Pancreas (tissue), 10 donors: ENCODE measurements at regions not wholly inside any gene's neighbourhood (a gene's known extent, or its start where the extent isn't known, plus 50 kb on each side); places are given as distances from the start of the nearest gene placed in this dataset.

Experiments used
- ATAC-seq, 4 donors: fragments of 200-7000 bp; cut with Tn5 transposase; one replicate each; pipeline versions ENCODE4 v1.8.0 to v1.9.1; 2020; ENCODE audit warnings: mild to moderate bottlenecking in 4 of 4, moderate library complexity in 4 of 4
- DNase-seq, 6 donors: peaks; one replicate each; pipeline ENCODE4 v3.0.0-alpha.2; 2020
- FAIRE-seq: peaks from 2 replicates; lab custom pipeline; 2012; peaks lifted over from hg19 to GRCh38; lab: Jason Lieb, UNC
- H3K27ac ChIP-seq, 4 donors: fragments of 200-600 bp; sonication (generic); 1 replicate in 3 of 4; 2 replicates in 1 of 4; pipeline versions ENCODE4 v1.5.0 to v1.8.0; 2020
- H3K27me3 ChIP-seq, 4 donors: fragments of 200-600 bp; one replicate each; pipeline ENCODE4 v1.8.0; 2021
- H3K36me3 ChIP-seq, 3 donors: fragments of 200-600 bp; sonication (generic) in 1 of 3; one replicate each; pipeline versions ENCODE4 v1.5.0 to v1.8.0; 2020 to 2021
- H3K4me1 ChIP-seq, 3 donors: fragments of 200-600 bp; one replicate each; pipeline ENCODE4 v1.8.0; 2021
- H3K4me3 ChIP-seq, 4 donors: fragments of 200-600 bp; sonication (generic) in 2 of 4; one replicate each; pipeline versions ENCODE4 v1.5.0 to v1.8.0; 2020 to 2021
- H3K9me3 ChIP-seq, 4 donors: fragments of 200-600 bp; one replicate each; pipeline ENCODE4 v1.8.0; 2021
- WGBS, 2 donors: extraction: QIAGEN DNeasy Blood & Tissue Kit; methylation state at CpG; one replicate each; pipeline ENCODE4 v1.1.7; 2013; 5-methylcytosine and 5-hydroxymethylcytosine counted together
- intact Hi-C, 3 donors: fragments of 100-400 bp; cut with DNase I; formaldehyde crosslinking; loops; one replicate each; pipeline versions ENCODE4 v1.11.1 to v1.14.2; 2022
- TF ChIP-seq, protein P1 (sequence below), 4 donors: fragments of 200-600 bp; sonication (generic) in 3 of 4; IDR thresholded peaks; one replicate each; pipeline versions ENCODE4 v1.5.0 to v1.8.0; 2021; ENCODE audit warnings: antibody characterized with exemption in 4 of 4
- donor health status: healthy with polysubstance abuse.
- donor health status: DM: no; HTN: no; CAD: no; lungs with moderate emphysema.
- donor health status: DM: no; HTN: no; CAD: no.
- donor health status: control.
- donor health status: control.
- donor health status: Bipolar disorder and iron deficiency.
- donor health status: DM: yes; HTN: yes; CAD: no.
- donor health status: DM: no; HTN: no; CAD: no.
- donor health status: DM: no; HTN: no; CAD: no.
- donor health status: DM: yes; HTN: yes; CAD: no.

DNA sequence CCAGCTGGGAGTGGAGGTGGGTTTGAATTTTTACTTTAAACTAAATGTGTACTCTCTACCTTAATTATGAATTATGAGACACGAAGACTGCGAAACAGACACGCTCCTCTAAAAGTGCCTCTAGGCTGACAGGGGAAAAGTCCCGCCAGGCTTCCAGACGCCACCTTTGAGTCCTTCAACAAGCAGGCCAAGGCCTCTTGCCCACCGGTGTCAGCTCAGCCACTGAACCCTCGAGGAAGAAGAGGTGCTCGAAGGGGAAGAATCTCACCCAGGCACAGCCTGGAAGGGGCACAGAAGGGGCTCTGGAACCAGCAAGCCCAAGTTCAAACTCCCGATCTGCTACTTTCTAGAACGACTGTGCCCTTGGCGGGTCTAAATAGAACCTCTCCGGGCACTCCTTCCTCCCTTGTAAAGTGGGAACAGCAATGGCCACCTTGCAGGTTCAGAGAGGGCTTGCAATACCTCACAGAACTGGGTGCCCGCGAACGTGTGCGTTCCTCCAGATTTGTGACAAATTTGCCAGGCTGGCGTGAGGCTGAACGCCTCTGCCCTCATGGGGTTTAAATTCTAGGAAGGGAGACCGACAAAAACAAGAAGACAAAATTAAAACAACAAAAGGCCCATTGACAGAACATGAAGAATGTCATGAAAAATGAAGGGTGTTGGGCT lies 158.5 kb upstream of the GRK3 start:
- intact Hi-C loops, result no loop called here
- Histone ChIP-seq H3K4me1 (peaks cover 0 to 12% (median 3%) of the 10 kb centered on the region in 3 donors), H3K4me3 (peak overlapping the region; percentile 73 to 84 (median 78)), H3K27me3 (no peaks in the 10 kb centered on the region), H3K9me3 (no peaks in the 10 kb centered on the region), H3K27ac (peak overlapping the region; percentile 70 to 81 (median 72)), H3K36me3 (no peaks in the 10 kb centered on the region)
- no peak for DNase-seq
- WGBS, 2 donors, result 70 to 74% methylated on average over 19 of the region's 19 CpGs
- FAIRE-seq, result no peak
- no peak for ATAC-seq
- TF ChIP-seq, protein P1, sequence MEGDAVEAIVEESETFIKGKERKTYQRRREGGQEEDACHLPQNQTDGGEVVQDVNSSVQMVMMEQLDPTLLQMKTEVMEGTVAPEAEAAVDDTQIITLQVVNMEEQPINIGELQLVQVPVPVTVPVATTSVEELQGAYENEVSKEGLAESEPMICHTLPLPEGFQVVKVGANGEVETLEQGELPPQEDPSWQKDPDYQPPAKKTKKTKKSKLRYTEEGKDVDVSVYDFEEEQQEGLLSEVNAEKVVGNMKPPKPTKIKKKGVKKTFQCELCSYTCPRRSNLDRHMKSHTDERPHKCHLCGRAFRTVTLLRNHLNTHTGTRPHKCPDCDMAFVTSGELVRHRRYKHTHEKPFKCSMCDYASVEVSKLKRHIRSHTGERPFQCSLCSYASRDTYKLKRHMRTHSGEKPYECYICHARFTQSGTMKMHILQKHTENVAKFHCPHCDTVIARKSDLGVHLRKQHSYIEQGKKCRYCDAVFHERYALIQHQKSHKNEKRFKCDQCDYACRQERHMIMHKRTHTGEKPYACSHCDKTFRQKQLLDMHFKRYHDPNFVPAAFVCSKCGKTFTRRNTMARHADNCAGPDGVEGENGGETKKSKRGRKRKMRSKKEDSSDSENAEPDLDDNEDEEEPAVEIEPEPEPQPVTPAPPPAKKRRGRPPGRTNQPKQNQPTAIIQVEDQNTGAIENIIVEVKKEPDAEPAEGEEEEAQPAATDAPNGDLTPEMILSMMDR (IDR thresholded peaks at IDR 0.05), result no peak

DNA sequence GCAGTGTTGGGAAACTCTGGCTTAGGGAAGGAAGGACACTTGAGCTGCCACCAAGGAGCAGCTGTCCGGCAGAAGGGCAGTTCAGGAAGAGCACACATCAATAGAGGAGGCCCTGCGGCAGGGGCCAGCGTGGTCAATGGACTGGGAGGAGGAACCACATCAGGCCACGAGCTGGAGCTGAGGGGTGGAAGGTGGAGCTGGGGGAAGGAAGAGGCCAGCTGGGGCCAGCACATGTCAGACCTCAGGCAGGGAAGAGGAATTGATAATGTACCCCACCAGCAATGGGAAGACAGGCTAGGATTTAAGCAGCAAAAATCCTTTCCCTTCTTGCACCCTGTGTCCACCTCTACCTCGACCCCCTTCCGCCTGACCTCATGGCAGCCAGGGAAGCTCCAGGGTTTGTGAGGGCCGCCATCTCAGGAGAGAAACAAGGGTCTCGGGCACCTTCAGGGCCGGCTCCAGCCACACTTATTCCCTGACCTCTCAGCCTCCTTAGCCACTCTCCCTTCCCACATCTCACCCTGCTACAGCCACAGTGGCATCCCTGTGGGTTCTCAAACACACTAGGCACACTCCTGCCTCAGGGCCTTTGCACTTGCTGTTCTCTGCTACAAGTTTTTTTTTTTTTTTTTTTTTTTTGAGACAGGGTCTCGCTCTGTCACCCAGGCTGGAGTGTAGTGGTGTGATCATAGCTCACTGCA lies 157.8 kb upstream of the GRK3 start:
- DNase-seq (peak in 1 of 6 donors; percentile 48), ATAC-seq (peak in 2 of 4 donors; percentile 6 to 8), FAIRE-seq (no peak)
- no peaks in the 10 kb centered on the region for H3K27me3 ChIP-seq
- TF ChIP-seq, protein P1 (IDR thresholded peaks at IDR 0.05), result no peak
- no peak overlapping the region for H3K4me3 ChIP-seq
- H3K9me3 ChIP-seq, result no peaks in the 10 kb centered on the region
- no peak overlapping the region for H3K27ac ChIP-seq
- no peaks in the 10 kb centered on the region for H3K36me3 ChIP-seq
- peaks cover 0 to 12% (median 0%) of the 10 kb centered on the region in 3 donors for H3K4me1 ChIP-seq
- intact Hi-C loops, result no loop called here
- WGBS, 2 donors, result 92 to 99% methylated on average over 10 of the region's 10 CpGs

DNA sequence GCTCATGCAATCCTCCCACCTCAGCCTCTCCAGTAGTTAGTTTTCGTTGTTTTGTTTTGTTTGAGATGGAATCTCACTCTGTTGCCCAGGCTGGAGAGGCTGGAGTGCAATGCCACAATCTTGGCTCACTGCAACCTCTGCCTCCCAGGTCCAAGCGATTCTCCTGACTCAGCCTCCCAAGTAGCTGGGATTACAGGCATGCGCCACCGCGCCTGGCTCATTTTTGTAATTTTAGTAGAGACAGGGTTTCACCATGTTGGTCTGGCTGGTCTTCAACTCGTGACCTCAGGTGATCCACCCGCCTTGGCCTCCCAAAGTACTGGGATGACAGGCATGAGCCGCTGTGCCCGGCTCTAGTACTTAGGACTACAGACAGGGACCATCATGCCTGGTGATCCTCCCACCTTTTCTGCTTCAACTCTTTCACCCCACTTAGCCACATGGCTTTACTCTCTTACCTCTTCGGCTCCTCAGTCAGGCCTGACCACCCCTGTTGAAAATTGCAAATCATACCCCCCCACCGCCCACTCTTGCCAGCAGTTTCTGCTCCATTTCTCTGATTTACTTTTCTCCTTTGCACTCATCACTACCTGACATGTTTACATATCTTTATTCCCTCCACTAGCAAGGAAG lies 157.1 kb upstream of the GRK3 start:
- no peak for DNase-seq
- 91 to 93% methylated on average over 11 of the region's 11 CpGs for WGBS, 2 donors
- Histone ChIP-seq H3K27me3 (no peaks in the 10 kb centered on the region), H3K4me1 (peaks cover 0 to 12% (median 0%) of the 10 kb centered on the region in 3 donors), H3K4me3 (no peak overlapping the region), H3K27ac (no peak overlapping the region), H3K9me3 (no peaks in the 10 kb centered on the region), H3K36me3 (no peaks in the 10 kb centered on the region)
- intact Hi-C loops, result no loop called here
- FAIRE-seq, result no peak
- TF ChIP-seq, protein P1 (IDR thresholded peaks at IDR 0.05), result no peak
- no peak for ATAC-seq

DNA sequence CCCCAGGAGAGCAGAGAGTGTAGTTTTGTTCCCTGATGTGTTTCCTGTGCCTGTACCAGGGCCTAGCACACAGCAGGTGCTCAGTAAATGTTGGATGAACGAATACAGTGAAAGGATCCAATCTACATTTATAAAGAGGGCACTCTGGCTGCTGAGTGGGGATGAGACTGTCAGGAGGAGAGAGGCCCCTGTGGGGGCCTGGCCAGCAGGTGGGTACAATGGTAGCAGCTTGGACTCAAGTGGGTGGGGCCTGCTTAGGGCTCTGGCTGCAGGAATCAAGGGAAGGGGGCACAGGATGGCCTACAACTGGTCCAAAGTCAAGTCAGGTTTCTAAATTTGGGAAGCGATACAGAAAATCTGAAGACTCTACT lies 156.6 kb upstream of the GRK3 start:
- ATAC-seq (no peak), DNase-seq (no peak), FAIRE-seq (no peak)
- no peak overlapping the region for H3K27ac ChIP-seq
- no peaks in the 10 kb centered on the region for H3K36me3 ChIP-seq
- H3K4me1 ChIP-seq, result peaks cover 0 to 7% (median 0%) of the 10 kb centered on the region in 3 donors
- H3K9me3 ChIP-seq, result no peaks in the 10 kb centered on the region
- WGBS, 2 donors, result 78 to 89% methylated on average over 2 of the region's 2 CpGs
- intact Hi-C loops, result no loop called here
- no peaks in the 10 kb centered on the region for H3K27me3 ChIP-seq
- TF ChIP-seq, protein P1 (IDR thresholded peaks at IDR 0.05), result no peak
- H3K4me3 ChIP-seq, result no peak overlapping the region
